HG02943 (cell line): ENCODE measurements at regions not wholly inside any gene's neighbourhood (a gene's known extent, or its start where the extent isn't known, plus 50 kb on each side); places are given as distances from the start of the nearest gene placed in this dataset.

ENCODE experiments used
- ATAC-seq: cut with Tn5 transposase; IDR thresholded peaks from one replicate; pipeline ENCODE4 v1.9.1; 2021; ENCODE audit warnings: mild to moderate bottlenecking, low read depth, moderate library complexity; ENCODE audit not compliant: unreplicated experiment

- no peak for ATAC-seq
Measured at GRCh38 chr12:92615703-92616102, 87.1 kb upstream of the PLEKHG7 start.

GRCh38 chr12:92615086-92615485, 87.7 kb upstream of the PLEKHG7 start:
- no peak for ATAC-seq

- ATAC-seq, result no peak
Measured at GRCh38 chr12:92614502-92614901, 88.3 kb upstream of the PLEKHG7 start.

- no peak for ATAC-seq
Measured at GRCh38 chr12:92614001-92614400, 88.8 kb upstream of the PLEKHG7 start.

- no peak for ATAC-seq
Measured at GRCh38 chr12:92612611-92613010, 90.2 kb upstream of the PLEKHG7 start.

GRCh38 chr12:92608151-92609091, 94.4 kb upstream of the PLEKHG7 start:
- ATAC-seq, result no peak

GRCh38 chr12:92606956-92607355, 95.8 kb upstream of the PLEKHG7 start:
- ATAC-seq, result no peak

GRCh38 chr12:92605621-92606170, 97.1 kb upstream of the PLEKHG7 start:
- no peak for ATAC-seq

- no peak for ATAC-seq
Measured at GRCh38 chr12:92604786-92605185, 98.0 kb upstream of the PLEKHG7 start.

GRCh38 chr12:92603741-92604432, 98.9 kb upstream of the PLEKHG7 start:
- no peak for ATAC-seq

GRCh38 chr12:92602930-92603623, 99.7 kb upstream of the PLEKHG7 start:
- ATAC-seq, result no peak

GRCh38 chr12:92602476-92602875, 100.3 kb upstream of the PLEKHG7 start:
- no peak for ATAC-seq

- ATAC-seq, result no peak
Measured at GRCh38 chr12:92601680-92602079, 101.1 kb upstream of the PLEKHG7 start.

- no peak for ATAC-seq
Measured at GRCh38 chr12:92601176-92601575, 101.6 kb upstream of the PLEKHG7 start.

GRCh38 chr12:92600052-92600451, 102.7 kb upstream of the PLEKHG7 start:
- no peak for ATAC-seq

GRCh38 chr12:92597997-92598396, 104.8 kb upstream of the PLEKHG7 start:
- no peak for ATAC-seq

GRCh38 chr12:92597118-92597517, 105.7 kb upstream of the PLEKHG7 start:
- ATAC-seq, result no peak

- no peak for ATAC-seq
Measured at GRCh38 chr12:92596383-92596782, 106.4 kb upstream of the PLEKHG7 start.

GRCh38 chr12:92595663-92596062, 107.1 kb upstream of the PLEKHG7 start:
- no peak for ATAC-seq

GRCh38 chr12:92593734-92594402, 108.9 kb upstream of the PLEKHG7 start:
- peak; percentile 100 for ATAC-seq
